Parathyroid adenoma (tissue), 2 donors: ENCODE measurements at regions not wholly inside any gene's neighbourhood (a gene's known extent, or its start where the extent isn't known, plus 50 kb on each side); places are given as distances from the start of the nearest gene placed in this dataset.

ENCODE experiments used
- H2AFZ ChIP-seq: fragments of 300-600 bp; sonication (generic); one replicate; pipeline ENCODE4 v1.7.0; 2017; ENCODE audit warnings: antibody characterized with exemption, mild to moderate bottlenecking
- H3K27ac ChIP-seq: fragments of 300-600 bp; sonication (generic); one replicate; pipeline ENCODE4 v1.7.0; 2017
- H3K27me3 ChIP-seq: fragments of 300-600 bp; sonication (generic); one replicate; pipeline ENCODE4 v1.7.0; 2017; ENCODE audit warnings: low read length; ENCODE audit not compliant: control insufficient read depth, insufficient read depth
- H3K36me3 ChIP-seq: fragments of 300-600 bp; sonication (generic); one replicate; pipeline ENCODE4 v1.7.0; 2017; ENCODE audit warnings: low read length; ENCODE audit not compliant: control insufficient read depth, insufficient read depth
- H3K4me1 ChIP-seq: fragments of 300-600 bp; sonication (generic); one replicate; pipeline ENCODE4 v1.7.0; 2017; ENCODE audit warnings: control low read depth
- H3K4me2 ChIP-seq: fragments of 300-600 bp; sonication (generic); one replicate; pipeline ENCODE4 v1.7.0; 2017; ENCODE audit warnings: low read length
- H3K4me3 ChIP-seq: fragments of 300-600 bp; sonication (generic); one replicate; pipeline ENCODE4 v1.7.0; 2017; ENCODE audit warnings: low read depth, low read length
- H3K79me2 ChIP-seq: fragments of 300-600 bp; sonication (generic); one replicate; pipeline ENCODE4 v1.7.0; 2017; ENCODE audit warnings: control low read depth
- H3K9ac ChIP-seq: fragments of 300-600 bp; sonication (generic); one replicate; pipeline ENCODE4 v1.7.0; 2017; ENCODE audit warnings: mild to moderate bottlenecking
- H3K9me3 ChIP-seq: fragments of 300-600 bp; sonication (generic); one replicate; pipeline ENCODE4 v1.7.0; 2017; ENCODE audit warnings: low read length; ENCODE audit not compliant: control insufficient read depth
- CTCF ChIP-seq: fragments of 300-600 bp; sonication (generic); IDR thresholded peaks from one replicate; pipeline ENCODE4 v1.7.0; 2017; ENCODE audit warnings: antibody characterized with exemption, mild to moderate bottlenecking
- donor health status: primary hyperparathyroidism.

GRCh38 chr15:35928847-35929246 is 382.9 kb upstream of the DPH6 start:
- H3K4me3 ChIP-seq = no peak overlapping the region
- no peaks in the 10 kb centered on the region for H3K79me2 ChIP-seq
- H2AFZ ChIP-seq = no peak overlapping the region
- no peaks in the 10 kb centered on the region for H3K4me1 ChIP-seq
- H3K27me3 ChIP-seq = no peaks in the 10 kb centered on the region
- H3K36me3 ChIP-seq = no peaks in the 10 kb centered on the region
- H3K4me2 ChIP-seq = no peak overlapping the region
- no peaks in the 10 kb centered on the region for H3K9me3 ChIP-seq
- no peak overlapping the region for H3K9ac ChIP-seq
- H3K27ac ChIP-seq = no peak overlapping the region
- no peak for TF ChIP-seq CTCF

GRCh38 chr15:35929740-35930444 is 383.9 kb upstream of the DPH6 start:
- no peaks in the 10 kb centered on the region for H3K79me2 ChIP-seq
- H3K4me1 ChIP-seq = no peaks in the 10 kb centered on the region
- H3K27ac ChIP-seq = no peak overlapping the region
- H3K4me3 ChIP-seq = no peak overlapping the region
- H3K27me3 ChIP-seq = no peaks in the 10 kb centered on the region
- H3K9ac ChIP-seq = no peak overlapping the region
- H3K4me2 ChIP-seq = no peak overlapping the region
- no peaks in the 10 kb centered on the region for H3K9me3 ChIP-seq
- no peak for TF ChIP-seq CTCF
- no peaks in the 10 kb centered on the region for H3K36me3 ChIP-seq
- no peak overlapping the region for H2AFZ ChIP-seq

- Histone ChIP-seq H3K4me3 (no peak overlapping the region), H3K27me3 (no peaks in the 10 kb centered on the region), H3K4me2 (no peak overlapping the region), H3K9me3 (no peaks in the 10 kb centered on the region), H3K9ac (no peak overlapping the region), H3K36me3 (no peaks in the 10 kb centered on the region), H3K4me1 (no peaks in the 10 kb centered on the region), H2AFZ (no peak overlapping the region), H3K79me2 (no peaks in the 10 kb centered on the region), H3K27ac (no peak overlapping the region)
- no peak for TF ChIP-seq CTCF
Measured at GRCh38 chr15:35931799-35932341, 385.9 kb upstream of the DPH6 start.

GRCh38 chr15:35932531-35932930 is 386.6 kb upstream of the DPH6 start:
- TF ChIP-seq CTCF = no peak
- Histone ChIP-seq H3K36me3 (no peaks in the 10 kb centered on the region), H3K4me1 (no peaks in the 10 kb centered on the region), H3K27me3 (no peaks in the 10 kb centered on the region), H3K4me2 (no peak overlapping the region), H2AFZ (no peak overlapping the region), H3K27ac (no peak overlapping the region), H3K79me2 (no peaks in the 10 kb centered on the region), H3K9me3 (no peaks in the 10 kb centered on the region), H3K4me3 (no peak overlapping the region), H3K9ac (no peak overlapping the region)

GRCh38 chr15:35933531-35933930 is 387.6 kb upstream of the DPH6 start:
- Histone ChIP-seq H3K79me2 (no peaks in the 10 kb centered on the region), H3K36me3 (no peaks in the 10 kb centered on the region), H3K4me2 (no peak overlapping the region), H3K27me3 (no peaks in the 10 kb centered on the region), H3K9me3 (no peaks in the 10 kb centered on the region), H3K4me1 (no peaks in the 10 kb centered on the region), H3K27ac (no peak overlapping the region), H3K4me3 (no peak overlapping the region), H3K9ac (no peak overlapping the region), H2AFZ (no peak overlapping the region)
- no peak for TF ChIP-seq CTCF
